IPS DF 4.7 (cell line): ENCODE measurements at regions not wholly inside any gene's neighbourhood (a gene's known extent, or its start where the extent isn't known, plus 50 kb on each side); places are given as distances from the start of the nearest gene placed in this dataset.
"Not testable (repeated sequence)": the region's sequence is repeated elsewhere in the genome, so short reads cannot be mapped to it uniquely, and the experiment has no call there.

Experiments used
- DNase-seq: peaks from one replicate; pipeline ENCODE4 v3.0.0-alpha.2; 2013; ENCODE audit warnings: low spot score; ENCODE audit errors: extremely low read depth

- no peak for DNase-seq
These were observed 440.8 kb upstream of the CDH20 start for GRCh38 chr18:60892441-60892840.

DNA sequence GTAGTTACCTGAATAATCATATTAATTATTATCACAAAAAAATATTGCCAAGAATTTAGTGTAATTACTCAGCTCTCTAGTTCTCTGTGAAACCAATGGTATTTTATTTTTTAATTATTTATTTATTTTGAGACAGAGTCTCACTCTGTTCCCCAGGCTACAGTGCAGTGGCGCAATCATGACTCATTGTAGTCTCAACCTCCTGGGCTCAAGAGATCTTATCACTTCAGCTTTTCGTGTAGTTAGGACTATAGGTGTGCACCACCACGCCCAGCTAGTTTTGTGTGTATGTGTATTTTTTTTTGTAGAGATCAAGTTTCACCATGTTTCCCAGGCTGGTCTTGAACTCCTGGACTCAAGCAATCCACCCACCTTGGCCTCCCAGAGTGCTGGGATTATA is 440.4 kb upstream of the CDH20 start:
- DNase-seq, result no peak

- no peak for DNase-seq
These were observed 439.7 kb upstream of the CDH20 start for GRCh38 chr18:60893355-60894097.

- DNase-seq, result no peak
These were observed 438.8 kb upstream of the CDH20 start for GRCh38 chr18:60894254-60894945.

DNA sequence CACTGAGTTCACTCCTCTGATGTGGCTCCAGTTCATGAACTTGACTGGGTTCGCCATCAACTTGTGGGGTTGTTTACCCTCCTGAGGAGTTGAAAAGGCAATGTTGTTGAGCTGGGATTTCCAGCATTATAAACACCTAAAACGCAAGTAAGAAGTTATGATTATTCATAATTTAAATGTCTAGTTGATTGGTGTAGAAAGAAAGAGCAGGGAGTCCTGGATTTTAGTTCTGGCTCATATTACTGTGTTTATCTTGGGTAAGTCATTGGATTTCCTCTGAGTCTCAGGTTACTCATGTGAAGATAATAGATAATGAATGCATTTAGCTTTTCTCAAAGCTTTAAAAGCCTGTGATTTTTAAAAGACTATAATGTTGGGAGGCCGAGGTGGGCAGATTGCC is 438.0 kb upstream of the CDH20 start:
- no peak for DNase-seq

- no peak for DNase-seq
These were observed 435.1 kb upstream of the CDH20 start for GRCh38 chr18:60898111-60898510.

DNA sequence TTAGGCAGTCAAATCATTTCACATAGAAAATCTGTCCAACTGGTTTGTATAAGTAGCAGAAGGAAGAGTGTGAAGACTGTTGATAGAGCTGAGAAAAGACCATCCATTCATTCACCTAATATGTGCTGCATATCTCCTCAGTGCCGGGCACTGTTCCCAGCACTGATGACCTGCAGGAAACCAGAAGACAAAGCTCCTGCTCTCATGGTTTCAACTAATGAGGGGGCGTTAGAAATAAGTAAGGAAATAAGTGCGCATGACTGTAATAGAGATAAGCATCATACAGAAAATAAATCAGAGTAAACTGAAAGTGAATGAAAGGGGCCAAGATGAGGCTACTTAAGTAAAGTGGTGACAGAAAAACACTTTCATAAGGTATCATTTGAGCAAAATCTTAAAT is 427.5 kb upstream of the CDH20 start:
- no peak for DNase-seq

DNA sequence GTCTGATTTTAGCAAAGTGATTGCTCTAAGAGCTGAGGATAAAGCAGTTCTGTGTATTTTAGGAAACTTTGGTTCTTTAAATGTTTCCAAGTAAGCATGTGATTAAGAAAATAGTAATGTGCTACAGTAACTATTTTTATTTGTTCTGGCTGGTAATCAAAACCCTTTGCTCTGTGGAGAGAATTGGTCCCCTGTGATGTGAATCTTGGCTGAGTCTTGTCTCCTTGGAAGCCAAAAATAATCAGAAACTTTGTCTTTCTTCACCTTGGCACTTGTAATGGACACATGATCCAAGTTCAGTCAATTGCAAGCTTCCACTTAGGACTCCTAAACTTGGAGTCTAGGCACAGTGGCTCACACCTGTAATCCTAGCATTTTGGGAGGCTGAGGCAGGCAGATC is 422.7 kb upstream of the CDH20 start:
- DNase-seq, result no peak

DNA sequence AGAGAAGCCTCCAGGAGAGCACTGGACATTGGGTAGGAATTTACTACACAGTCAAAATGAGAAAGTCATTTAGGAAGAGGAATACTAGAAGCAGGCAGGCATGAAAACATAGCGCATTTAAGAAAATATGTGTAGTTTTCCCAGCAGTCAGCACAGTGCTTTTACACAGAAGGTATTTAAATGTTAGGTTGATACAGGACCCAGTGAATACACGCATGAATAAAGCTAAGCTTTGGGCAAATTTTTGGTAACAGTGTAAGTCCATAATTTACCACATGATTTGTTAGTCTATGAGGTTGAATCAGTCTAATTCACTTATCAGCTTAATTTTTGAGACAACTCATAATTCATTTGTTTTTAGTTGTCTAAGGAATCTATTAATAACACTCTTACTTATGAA is 421.7 kb upstream of the CDH20 start:
- no peak for DNase-seq

DNA sequence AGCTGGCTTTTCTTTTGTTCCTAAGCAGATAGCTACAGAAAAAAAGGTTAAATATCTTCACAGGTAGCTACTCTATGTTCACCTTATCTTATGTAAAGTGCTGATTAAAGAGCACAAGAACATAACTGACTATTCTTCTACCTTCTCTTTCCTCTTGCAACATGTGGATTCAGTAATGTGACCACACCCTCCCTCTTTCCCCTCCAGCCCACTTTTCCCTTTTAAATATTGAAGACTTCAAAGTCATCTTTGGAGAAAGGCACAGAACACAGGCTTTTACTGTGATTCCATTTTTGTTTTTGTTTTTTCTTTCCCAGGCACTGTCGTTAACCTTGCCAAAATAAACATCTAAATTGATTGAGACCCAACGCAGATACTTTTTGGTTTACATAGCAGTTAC is 418.1 kb upstream of the CDH20 start:
- no peak for DNase-seq

DNA sequence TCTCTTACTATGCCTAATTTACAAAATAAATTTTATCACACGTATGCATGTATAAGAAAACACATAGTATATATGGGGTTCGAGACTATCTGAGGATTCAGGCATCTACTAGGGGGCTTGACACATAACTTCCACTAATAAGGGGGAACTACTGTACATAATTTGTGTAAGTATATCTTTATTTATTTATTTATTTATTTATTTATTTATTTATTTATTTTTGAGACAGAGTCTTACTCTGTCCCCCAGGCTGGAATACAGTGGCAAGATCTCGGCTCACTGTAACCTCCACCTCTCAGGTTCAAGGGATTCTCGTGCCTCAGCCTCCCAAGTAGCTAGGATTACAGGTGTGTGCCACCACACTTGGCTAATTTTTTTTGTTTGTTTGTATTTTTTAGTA is 414.4 kb upstream of the CDH20 start:
- DNase-seq, result not testable (repeated sequence)

DNA sequence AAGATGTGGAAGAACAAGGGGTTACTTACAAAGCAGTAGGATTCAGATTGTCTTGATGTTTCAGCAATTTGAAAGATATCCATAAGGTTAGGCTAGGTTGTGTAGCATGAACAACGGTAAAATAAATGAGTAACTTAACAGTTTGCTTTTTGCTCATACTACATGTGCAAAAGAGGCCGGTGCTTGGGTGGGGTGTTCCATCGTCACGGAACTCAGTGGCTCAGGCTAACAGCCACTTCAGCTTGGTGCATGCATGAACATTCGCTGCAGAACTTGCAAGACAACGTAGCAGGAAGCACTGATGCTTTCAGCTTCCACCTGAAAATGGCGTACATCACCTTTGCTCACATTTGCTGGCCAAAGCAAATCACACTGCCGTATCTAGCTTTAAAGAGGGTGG is 407.3 kb upstream of the CDH20 start:
- DNase-seq, result no peak

GRCh38 chr18:60929966-60930365 is 403.3 kb upstream of the CDH20 start:
- DNase-seq, result no peak

GRCh38 chr18:60935041-60935910 is 398.0 kb upstream of the CDH20 start:
- no peak for DNase-seq

GRCh38 chr18:60936101-60936500 is 397.1 kb upstream of the CDH20 start:
- no peak for DNase-seq

DNA sequence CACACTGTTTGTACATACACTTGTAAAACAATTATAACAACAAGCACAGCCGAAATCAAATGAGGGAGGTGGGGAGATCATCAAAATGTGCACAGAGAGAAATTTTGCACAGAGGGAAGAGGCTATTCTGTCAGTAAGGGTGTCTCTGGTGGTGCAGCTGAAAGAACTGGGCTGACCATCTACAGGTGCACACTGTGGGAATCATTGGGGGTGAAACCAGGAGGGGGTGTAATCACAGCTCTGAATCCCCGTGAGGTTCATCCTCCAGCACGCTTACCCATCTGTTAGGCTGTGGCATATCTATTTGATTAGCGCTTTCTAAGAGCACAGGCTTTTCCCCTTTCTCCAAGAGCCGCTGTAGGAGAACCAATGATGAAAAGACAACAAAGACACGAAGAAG is 389.9 kb upstream of the CDH20 start:
- no peak for DNase-seq

- DNase-seq, result no peak
These were observed 382.6 kb upstream of the CDH20 start for GRCh38 chr18:60950634-60951033.

- DNase-seq, result no peak
These were observed 382.1 kb upstream of the CDH20 start for GRCh38 chr18:60951091-60951490.

GRCh38 chr18:60962625-60963024 is 370.6 kb upstream of the CDH20 start:
- no peak for DNase-seq

DNA sequence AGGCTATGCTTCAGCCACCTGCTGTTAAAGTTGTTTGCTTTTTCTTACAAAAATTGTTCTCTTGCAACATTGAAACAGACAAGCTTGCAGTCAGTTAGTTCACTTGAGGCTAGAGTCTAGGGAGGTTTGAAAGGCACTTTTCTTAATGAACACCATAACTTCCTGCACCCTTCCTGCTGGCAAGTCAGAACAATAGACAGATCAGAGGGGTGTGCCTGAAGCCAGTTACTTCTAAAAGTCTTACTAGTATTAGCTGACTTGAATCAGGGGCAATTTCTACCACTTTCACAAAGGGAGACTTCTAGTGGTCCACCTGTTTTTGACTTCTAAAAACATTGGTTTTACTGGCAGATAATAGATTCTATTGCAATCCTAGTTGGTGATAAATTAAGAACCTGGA is 367.4 kb upstream of the CDH20 start:
- DNase-seq, result no peak

- no peak for DNase-seq
These were observed 366.4 kb upstream of the CDH20 start for GRCh38 chr18:60966876-60967275.

DNA sequence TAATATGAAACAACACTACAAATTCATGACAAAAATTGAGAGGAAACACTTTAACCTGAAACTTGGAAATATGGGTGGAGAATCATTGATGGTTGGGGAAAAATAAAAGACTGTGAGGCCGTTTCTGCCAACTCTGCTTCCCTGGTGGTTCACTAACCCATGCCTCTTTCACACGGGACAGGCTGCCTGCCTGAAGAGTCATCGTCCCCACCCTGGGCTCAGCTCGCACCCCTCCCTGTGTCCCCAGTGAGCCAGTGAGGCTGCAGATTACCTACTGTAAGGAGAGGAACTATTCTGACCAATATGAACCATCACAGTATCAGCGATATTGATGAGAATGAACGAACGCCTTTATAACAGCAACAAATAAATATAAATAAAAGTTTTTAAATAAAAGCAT is 357.8 kb upstream of the CDH20 start:
- DNase-seq, result no peak
